CD4-positive, CD25-positive, alpha-beta regulatory T cell (primary cell): ENCODE measurements at regions not wholly inside any gene's neighbourhood (a gene's known extent, or its start where the extent isn't known, plus 50 kb on each side); places are given as distances from the start of the nearest gene placed in this dataset.

Experiments used
- ATAC-seq, 2 donors: fragments of 150-1000 bp; cut with Tn5 transposase; one replicate each; pipeline ENCODE4 v1.10.0; 2021; ENCODE audit warnings: low read depth in 2 of 2, moderate number of reproducible peaks in 2 of 2, moderate library complexity in 1 of 2
- DNase-seq, 3 donors: peaks; one replicate each; pipeline versions ENCODE4 v3.0.0 to v3.0.0-alpha.2; 2012 to 2022; ENCODE audit warnings: mixed read lengths in 1 of 3
- H3K27ac ChIP-seq: one replicate; pipeline ENCODE4 v1.7.0; 2013; ENCODE audit warnings: mild to moderate bottlenecking, low read length; ENCODE audit not compliant: insufficient read depth, poor library complexity, severe bottlenecking
- H3K27me3 ChIP-seq: one replicate; pipeline ENCODE4 v1.7.0; 2013; ENCODE audit warnings: low read length; ENCODE audit not compliant: control insufficient read depth, insufficient read depth
- H3K36me3 ChIP-seq: one replicate; pipeline ENCODE4 v1.7.0; 2013; ENCODE audit warnings: mild to moderate bottlenecking, low read length, moderate library complexity; ENCODE audit not compliant: control insufficient read depth, insufficient read depth
- H3K4me1 ChIP-seq: 2 replicates; pipeline ENCODE4 v1.7.0; 2013; ENCODE audit warnings: mild to moderate bottlenecking, low read length; ENCODE audit not compliant: insufficient read depth, control insufficient read depth, poor library complexity, severe bottlenecking
- H3K4me3 ChIP-seq: one replicate; pipeline ENCODE4 v1.7.0; 2013; ENCODE audit warnings: low read depth, mild to moderate bottlenecking, low read length, moderate library complexity
- H3K9me3 ChIP-seq, 2 experiments: 1 replicate in 1 of 2; 2 replicates in 1 of 2; pipeline ENCODE4 v1.7.0; 2013; ENCODE audit warnings: low read length in 2 of 2, mild to moderate bottlenecking in 1 of 2, moderate library complexity in 1 of 2; ENCODE audit not compliant: control insufficient read depth in 2 of 2
- H3K27ac Mint-ChIP-seq, 3 donors: one replicate each; pipeline ENCODE4 v1.8.0; 2020 to 2022; ENCODE audit warnings: mild to moderate bottlenecking in 3 of 3, mixed read lengths in 3 of 3, moderate library complexity in 2 of 3
- H3K27me3 Mint-ChIP-seq: one replicate; pipeline ENCODE4 v1.8.0; 2022; ENCODE audit warnings: mild to moderate bottlenecking, mixed read lengths
- H3K36me3 Mint-ChIP-seq: one replicate; pipeline ENCODE4 v1.8.0; 2020; ENCODE audit warnings: mixed read lengths
- H3K4me1 Mint-ChIP-seq, 4 donors: one replicate each; pipeline ENCODE4 v1.8.0; 2020 to 2022; ENCODE audit warnings: mixed read lengths in 4 of 4, mild to moderate bottlenecking in 1 of 4
- H3K4me3 Mint-ChIP-seq, 4 donors: one replicate each; pipeline ENCODE4 v1.8.0; 2020 to 2022; ENCODE audit warnings: mild to moderate bottlenecking in 4 of 4, mixed read lengths in 4 of 4, moderate library complexity in 3 of 4
- H3K9me3 Mint-ChIP-seq, 7 donors: one replicate each; pipeline ENCODE4 v1.8.0; 2020 to 2022; ENCODE audit warnings: mixed read lengths in 7 of 7, mild to moderate bottlenecking in 3 of 7, moderate library complexity in 2 of 7

DNA sequence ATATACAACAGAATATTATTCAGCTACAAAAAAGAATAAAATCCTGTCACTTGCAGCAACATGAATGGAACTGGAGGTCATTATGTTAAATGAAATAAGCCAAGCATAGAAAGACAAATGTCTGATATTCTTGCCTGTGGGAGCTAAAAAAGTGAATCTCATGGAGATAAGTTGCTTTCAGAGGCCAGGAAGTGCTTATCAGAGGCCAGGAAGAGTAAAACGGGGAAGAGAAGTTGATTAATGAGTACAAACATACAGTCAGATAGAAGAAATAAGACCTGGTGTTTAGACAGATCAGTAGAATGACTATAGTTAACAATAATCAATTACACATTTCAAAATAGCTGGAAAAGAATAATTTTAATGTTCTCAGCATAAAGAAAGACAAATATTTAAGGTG is 54.4 kb upstream of the CPHXL start:
- Histone ChIP-seq H3K27me3 (peaks cover 10% of the 10 kb centered on the region), H3K27ac (no peak overlapping the region), H3K4me1 (no peaks in the 10 kb centered on the region), H3K9me3 (no peaks in the 10 kb centered on the region), H3K4me3 (no peak overlapping the region), H3K36me3 (no peaks in the 10 kb centered on the region)
- Mint-ChIP-seq H3K9me3 (peaks cover 0 to 2% (median 0%) of the 10 kb centered on the region in 7 donors), H3K36me3 (no peaks in the 10 kb centered on the region), H3K27me3 (peaks cover 61% of the 10 kb centered on the region), H3K27ac (no peak overlapping the region), H3K4me1 (no peaks in the 10 kb centered on the region), H3K4me3 (no peak overlapping the region)
- DNase-seq (no peak), ATAC-seq (no peak)

DNA sequence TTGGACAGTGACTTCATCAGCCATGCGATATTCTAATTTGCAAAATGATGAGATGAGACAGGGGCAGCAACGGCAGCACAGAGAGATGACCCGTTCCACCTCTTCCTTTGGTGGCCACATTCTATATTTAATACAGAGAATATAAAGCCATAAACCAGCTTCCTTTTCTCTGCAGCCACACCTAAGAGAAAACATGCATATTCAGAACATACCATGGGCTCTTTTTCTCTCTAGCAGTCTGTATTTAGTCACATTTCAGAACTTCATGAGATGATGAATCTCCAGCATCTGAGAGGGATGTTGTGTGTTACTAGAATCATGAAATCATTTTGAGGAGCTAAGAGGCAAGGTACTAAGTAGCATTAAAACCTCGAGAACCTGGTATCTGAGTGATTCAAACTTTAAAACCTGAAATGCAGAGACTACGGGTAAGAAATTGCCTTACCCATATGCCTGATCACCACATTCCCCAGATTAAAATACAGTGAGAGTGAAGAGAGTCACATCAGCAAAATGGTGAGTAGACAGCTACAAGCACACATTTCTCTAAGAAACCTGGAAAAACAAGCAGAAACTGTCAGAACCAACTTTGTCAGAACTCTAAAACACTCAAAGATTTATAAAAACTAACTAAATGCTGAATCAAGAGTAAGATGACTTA is 55.5 kb upstream of the CPHXL start:
- no peak for ATAC-seq
- H3K9me3 Mint-ChIP-seq, result peaks cover 0 to 2% (median 0%) of the 10 kb centered on the region in 7 donors
- DNase-seq, result no peak
- H3K36me3 Mint-ChIP-seq, result no peaks in the 10 kb centered on the region
- no peak overlapping the region for H3K27ac ChIP-seq
- peaks cover 55% of the 10 kb centered on the region for H3K27me3 Mint-ChIP-seq
- no peaks in the 10 kb centered on the region for H3K9me3 ChIP-seq
- H3K36me3 ChIP-seq, result no peaks in the 10 kb centered on the region
- no peaks in the 10 kb centered on the region for H3K4me1 Mint-ChIP-seq
- no peak overlapping the region for H3K4me3 Mint-ChIP-seq
- peaks cover 6% of the 10 kb centered on the region for H3K27me3 ChIP-seq
- no peak overlapping the region for H3K27ac Mint-ChIP-seq
- no peak overlapping the region for H3K4me3 ChIP-seq
- no peaks in the 10 kb centered on the region for H3K4me1 ChIP-seq

DNA sequence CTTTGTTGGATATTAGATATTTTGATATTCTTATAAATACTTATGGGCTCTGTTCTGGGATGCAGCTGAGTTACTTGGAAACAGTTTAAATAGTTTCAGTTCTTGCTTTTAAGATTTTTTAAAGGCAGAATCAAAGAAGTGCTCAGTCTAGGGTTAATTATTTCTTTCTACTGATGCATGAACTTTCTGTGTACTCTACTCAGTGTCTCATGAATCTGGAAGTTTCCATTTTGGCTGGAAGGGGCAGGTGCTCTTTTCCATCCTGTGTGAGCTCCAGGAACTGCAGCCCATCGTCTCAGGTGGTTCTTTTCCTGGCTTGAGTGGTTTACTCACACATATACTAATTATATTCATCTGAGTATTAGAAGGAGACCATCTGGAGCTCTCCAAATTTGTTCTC is 61.1 kb upstream of the CPHXL start:
- Histone ChIP-seq H3K27me3 (peaks cover 7% of the 10 kb centered on the region), H3K36me3 (no peaks in the 10 kb centered on the region), H3K9me3 (no peaks in the 10 kb centered on the region), H3K27ac (no peak overlapping the region), H3K4me3 (no peak overlapping the region), H3K4me1 (no peaks in the 10 kb centered on the region)
- no peak for ATAC-seq
- Mint-ChIP-seq H3K27me3 (peaks cover 21% of the 10 kb centered on the region), H3K27ac (no peak overlapping the region), H3K36me3 (no peaks in the 10 kb centered on the region), H3K9me3 (peaks cover 0 to 2% (median 0%) of the 10 kb centered on the region in 7 donors), H3K4me1 (no peaks in the 10 kb centered on the region), H3K4me3 (no peak overlapping the region)
- no peak for DNase-seq

DNA sequence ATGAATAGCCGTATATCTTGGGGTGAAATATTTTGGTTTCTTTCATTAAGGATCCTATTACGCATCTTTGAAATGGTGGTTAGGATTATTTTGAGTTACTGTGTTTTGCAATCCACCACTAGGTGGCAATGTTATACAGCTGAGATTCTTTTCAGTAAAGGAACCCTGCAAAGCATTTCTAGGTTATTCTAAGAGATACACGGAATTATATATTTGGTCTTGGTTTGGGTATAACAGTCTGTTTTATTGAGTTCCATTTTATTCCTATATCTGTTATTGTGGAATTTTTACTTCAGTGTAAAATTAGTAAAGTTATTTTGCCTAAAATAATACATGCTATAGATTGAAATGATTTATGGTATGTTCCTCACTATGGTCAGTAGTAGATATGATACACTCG is 62.9 kb upstream of the CPHXL start:
- Histone ChIP-seq H3K4me1 (no peaks in the 10 kb centered on the region), H3K27ac (no peak overlapping the region)
- peak in 1 of 2 donors; percentile 18 for ATAC-seq

DNA sequence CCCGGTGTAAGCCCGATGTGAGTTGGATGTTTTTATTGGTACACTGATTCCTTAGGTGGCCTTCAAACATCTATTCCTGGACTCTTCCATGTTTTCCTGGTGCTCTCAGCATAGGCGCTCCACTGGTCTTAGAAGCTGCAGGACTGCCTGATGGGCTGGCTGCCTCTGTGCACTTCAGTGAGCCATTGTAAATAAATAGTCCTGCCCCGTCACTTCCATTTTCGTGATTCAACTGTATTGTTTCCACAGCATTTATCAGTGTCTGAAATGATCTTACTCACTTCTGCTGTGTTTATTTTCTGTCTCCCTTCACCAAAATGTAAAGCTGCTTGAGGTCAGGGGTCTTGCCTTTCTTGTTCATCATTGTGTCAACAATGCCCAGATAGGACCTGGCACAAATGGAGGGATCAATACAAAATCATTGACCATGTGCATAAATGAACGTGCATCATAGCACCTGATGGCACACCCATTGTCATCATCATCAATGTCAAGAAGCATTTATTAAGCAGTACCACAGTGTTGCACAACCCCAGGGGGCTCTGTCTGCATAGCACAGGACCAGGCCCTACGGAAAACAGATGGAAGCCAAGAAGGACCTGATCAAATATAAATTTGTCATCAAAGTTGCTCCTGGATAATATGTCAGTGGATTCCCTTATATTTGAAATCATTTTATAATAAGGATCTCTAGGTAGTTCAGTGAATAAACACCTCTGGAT is 66.6 kb upstream of the CPHXL start:
- Mint-ChIP-seq H3K36me3 (no peaks in the 10 kb centered on the region), H3K9me3 (no peaks in the 10 kb centered on the region)
- no peak for ATAC-seq

More for the DNA sequence above, 62.9 kb upstream of the CPHXL start:
- no peak overlapping the region for H3K4me3 Mint-ChIP-seq
- H3K4me3 ChIP-seq, result no peak overlapping the region
- no peaks in the 10 kb centered on the region for H3K36me3 Mint-ChIP-seq
- H3K36me3 ChIP-seq, result no peaks in the 10 kb centered on the region
- no peak overlapping the region for H3K27ac Mint-ChIP-seq
- H3K9me3 ChIP-seq, result no peaks in the 10 kb centered on the region
- H3K4me1 Mint-ChIP-seq, result no peaks in the 10 kb centered on the region
- H3K27me3 Mint-ChIP-seq, result peaks cover 14% of the 10 kb centered on the region
- peak in 2 of 3 donors; percentile 48 to 56 for DNase-seq
- H3K27me3 ChIP-seq, result peaks cover 4% of the 10 kb centered on the region
- H3K9me3 Mint-ChIP-seq, result peaks cover 0 to under 1% (median 0%) of the 10 kb centered on the region in 7 donors

DNA sequence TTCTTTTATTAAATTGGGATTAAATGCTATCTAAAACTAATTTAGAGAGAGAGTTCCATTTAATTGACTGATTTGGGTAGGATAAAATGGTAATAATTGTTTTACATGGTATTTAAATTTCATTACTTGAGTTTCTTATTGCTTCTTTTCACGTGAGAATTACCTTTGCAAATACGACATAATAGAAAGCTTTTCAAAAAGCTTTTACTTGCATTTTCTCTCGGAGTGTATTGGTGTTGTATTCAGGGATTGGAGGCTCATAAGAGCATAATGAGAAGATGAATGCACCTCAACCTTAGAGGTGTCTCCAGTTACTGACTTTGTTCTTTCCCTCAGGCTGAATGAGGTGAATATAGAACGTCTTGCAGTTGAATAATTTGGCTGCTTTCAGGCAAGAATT is 67.4 kb upstream of the CPHXL start:
- Histone ChIP-seq H3K36me3 (no peaks in the 10 kb centered on the region), H3K4me1 (no peaks in the 10 kb centered on the region), H3K4me3 (no peak overlapping the region), H3K27me3 (no peaks in the 10 kb centered on the region), H3K27ac (no peak overlapping the region), H3K9me3 (no peaks in the 10 kb centered on the region)
- H3K27me3 Mint-ChIP-seq, result peaks cover 18% of the 10 kb centered on the region
- no peaks in the 10 kb centered on the region for H3K9me3 Mint-ChIP-seq
- H3K27ac Mint-ChIP-seq, result no peak overlapping the region
- DNase-seq (no peak), ATAC-seq (no peak)
- no peaks in the 10 kb centered on the region for H3K36me3 Mint-ChIP-seq
- no peaks in the 10 kb centered on the region for H3K4me1 Mint-ChIP-seq
- no peak overlapping the region for H3K4me3 Mint-ChIP-seq

More for the DNA sequence above, 66.6 kb upstream of the CPHXL start:
- no peaks in the 10 kb centered on the region for H3K4me1 Mint-ChIP-seq
- no peak overlapping the region for H3K27ac Mint-ChIP-seq
- no peak overlapping the region for H3K4me3 Mint-ChIP-seq
- no peak for DNase-seq
- Histone ChIP-seq H3K9me3 (no peaks in the 10 kb centered on the region), H3K36me3 (no peaks in the 10 kb centered on the region), H3K4me1 (no peaks in the 10 kb centered on the region), H3K27me3 (peaks cover 3% of the 10 kb centered on the region), H3K4me3 (no peak overlapping the region), H3K27ac (no peak overlapping the region)
- H3K27me3 Mint-ChIP-seq, result peaks cover 14% of the 10 kb centered on the region

DNA sequence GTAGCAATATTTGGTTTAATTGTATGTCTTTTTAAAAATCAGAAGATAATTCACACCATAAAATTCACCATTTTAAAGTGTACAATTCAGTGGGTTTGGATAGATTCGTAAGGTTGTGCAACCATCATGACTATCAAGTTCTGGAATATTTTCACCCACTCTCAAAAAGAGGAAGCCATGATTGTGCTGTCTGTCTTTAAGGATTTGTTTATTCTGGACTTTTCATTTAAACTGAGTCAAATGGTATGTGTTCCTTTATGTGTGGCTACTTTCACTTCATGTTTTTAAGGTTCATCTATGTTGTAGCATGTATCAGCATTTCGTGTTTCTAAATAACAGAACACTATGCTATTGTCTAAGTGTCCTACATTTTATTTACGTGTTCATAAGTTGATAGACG is 68.1 kb upstream of the CPHXL start:
- DNase-seq (no peak), ATAC-seq (no peak)
- Mint-ChIP-seq H3K27ac (no peak overlapping the region), H3K27me3 (peaks cover 26% of the 10 kb centered on the region), H3K4me3 (no peak overlapping the region), H3K36me3 (no peaks in the 10 kb centered on the region), H3K4me1 (no peaks in the 10 kb centered on the region), H3K9me3 (no peaks in the 10 kb centered on the region)
- H3K9me3 ChIP-seq, result no peaks in the 10 kb centered on the region
- H3K27me3 ChIP-seq, result no peaks in the 10 kb centered on the region
- no peak overlapping the region for H3K4me3 ChIP-seq
- no peaks in the 10 kb centered on the region for H3K4me1 ChIP-seq
- H3K36me3 ChIP-seq, result no peaks in the 10 kb centered on the region
- no peak overlapping the region for H3K27ac ChIP-seq

DNA sequence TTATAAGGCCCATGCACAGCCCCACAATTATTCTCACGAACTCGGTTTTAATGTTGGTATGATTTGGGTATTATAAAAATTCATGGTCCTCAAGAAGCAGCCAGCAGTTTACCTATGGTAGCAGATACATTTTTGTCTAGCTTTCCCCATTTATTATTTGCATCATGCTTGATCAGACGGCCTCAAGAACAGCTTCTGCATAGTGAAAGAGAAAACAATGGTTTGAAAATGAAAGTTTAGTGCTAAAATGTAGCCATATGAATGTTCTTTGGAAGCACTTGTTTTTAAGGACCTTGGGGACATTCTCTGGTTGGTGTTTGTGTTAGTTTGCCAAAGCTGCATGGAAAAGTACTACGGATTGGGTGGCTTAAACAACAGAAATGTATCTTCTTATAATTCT is 72.4 kb upstream of the CPHXL start:
- Histone ChIP-seq H3K27ac (no peak overlapping the region), H3K9me3 (no peaks in the 10 kb centered on the region), H3K36me3 (no peaks in the 10 kb centered on the region), H3K27me3 (peaks cover 1% of the 10 kb centered on the region), H3K4me1 (no peaks in the 10 kb centered on the region), H3K4me3 (no peak overlapping the region)
- ATAC-seq (no peak), DNase-seq (no peak)
- H3K27ac Mint-ChIP-seq, result no peak overlapping the region
- H3K4me3 Mint-ChIP-seq, result no peak overlapping the region
- H3K9me3 Mint-ChIP-seq, result no peaks in the 10 kb centered on the region
- peaks cover 34% of the 10 kb centered on the region for H3K27me3 Mint-ChIP-seq
- H3K4me1 Mint-ChIP-seq, result no peaks in the 10 kb centered on the region
- no peaks in the 10 kb centered on the region for H3K36me3 Mint-ChIP-seq
